Neutrophil (primary cell): ENCODE measurements at regions not wholly inside any gene's neighbourhood (a gene's known extent, or its start where the extent isn't known, plus 50 kb on each side); places are given as distances from the start of the nearest gene placed in this dataset.
"Not testable (repeated sequence)": the region's sequence is repeated elsewhere in the genome, so short reads cannot be mapped to it uniquely, and the experiment has no call there.

Experiments
- H3K27ac ChIP-seq: fragments of 200-600 bp; sonication (generic); 2 replicates; pipeline ENCODE4 v1.5.1; 2016; ENCODE audit warnings: mild to moderate bottlenecking, moderate library complexity
- H3K27me3 ChIP-seq: fragments of 200-600 bp; sonication (generic); 2 replicates; pipeline ENCODE4 v1.6.0; 2016; ENCODE audit warnings: mild to moderate bottlenecking
- H3K36me3 ChIP-seq: fragments of 200-600 bp; sonication (generic); 2 replicates; pipeline ENCODE4 v1.5.1; 2017
- H3K4me1 ChIP-seq, 2 experiments: fragments of 200-600 bp in 1 of 2; sonication (generic) in 1 of 2; 1 replicate in 1 of 2; 2 replicates in 1 of 2; pipeline versions ENCODE4 v1.5.1 to v1.6.1; 2013 to 2016; ENCODE audit warnings: low read depth in 1 of 2, low read length in 1 of 2, mild to moderate bottlenecking in 1 of 2, moderate library complexity in 1 of 2; ENCODE audit not compliant: control insufficient read depth in 1 of 2, insufficient read depth in 1 of 2
- H3K4me3 ChIP-seq, 2 experiments: fragments of 200-600 bp in 1 of 2; sonication (generic) in 1 of 2; 1 replicate in 1 of 2; 2 replicates in 1 of 2; pipeline ENCODE4 v1.5.1; 2013 to 2016; ENCODE audit warnings: low read depth in 1 of 2, low read length in 1 of 2, mild to moderate bottlenecking in 1 of 2, moderate library complexity in 1 of 2
- H3K9me3 ChIP-seq: fragments of 200-600 bp; sonication (generic); 2 replicates; pipeline ENCODE4 v1.5.1; 2016
- CTCF ChIP-seq: fragments of 200-600 bp; sonication (generic); IDR thresholded peaks from 2 replicates; pipeline ENCODE4 v1.5.1; 2016; ENCODE audit warnings: antibody characterized with exemption

GRCh38 chr18:10354241-10354811, 100.1 kb upstream of the APCDD1 start:
- Histone ChIP-seq H3K27me3 (no peaks in the 10 kb centered on the region), H3K4me3 (no peak overlapping the region), H3K27ac (no peak overlapping the region), H3K9me3 (no peaks in the 10 kb centered on the region), H3K4me1 (no peaks in the 10 kb centered on the region), H3K36me3 (no peaks in the 10 kb centered on the region)
- TF ChIP-seq CTCF, result no peak

GRCh38 chr18:10354890-10355289, 99.5 kb upstream of the APCDD1 start:
- Histone ChIP-seq H3K27me3 (no peaks in the 10 kb centered on the region), H3K4me3 (no peak overlapping the region), H3K36me3 (no peaks in the 10 kb centered on the region), H3K4me1 (no peaks in the 10 kb centered on the region), H3K9me3 (no peaks in the 10 kb centered on the region), H3K27ac (no peak overlapping the region)
- TF ChIP-seq CTCF, result no peak

GRCh38 chr18:10356999-10357398, 97.4 kb upstream of the APCDD1 start:
- not testable (repeated sequence) for H3K4me3 ChIP-seq, H3K27me3 ChIP-seq

GRCh38 chr18:10361660-10362059, 92.8 kb upstream of the APCDD1 start:
- Histone ChIP-seq H3K36me3 (no peaks in the 10 kb centered on the region), H3K4me3 (no peak overlapping the region), H3K27me3 (no peaks in the 10 kb centered on the region), H3K9me3 (peaks cover 4% of the 10 kb centered on the region), H3K27ac (no peak overlapping the region), H3K4me1 (no peaks in the 10 kb centered on the region)
- TF ChIP-seq CTCF, result no peak

More at GRCh38 chr18:10356999-10357398, 97.4 kb upstream of the APCDD1 start:
- not testable (repeated sequence) for H3K27ac ChIP-seq, H3K4me1 ChIP-seq, H3K9me3 ChIP-seq, H3K36me3 ChIP-seq

GRCh38 chr18:10365021-10365500, 89.4 kb upstream of the APCDD1 start:
- no peaks in the 10 kb centered on the region for H3K36me3 ChIP-seq
- H3K4me3 ChIP-seq, result no peak overlapping the region
- peaks cover 9 to 15% of the 10 kb centered on the region in 2 experiments for H3K4me1 ChIP-seq
- peaks cover 4% of the 10 kb centered on the region for H3K9me3 ChIP-seq
- no peaks in the 10 kb centered on the region for H3K27me3 ChIP-seq
- no peak for TF ChIP-seq CTCF
- no peak overlapping the region for H3K27ac ChIP-seq

- peaks cover 9 to 15% of the 10 kb centered on the region in 2 experiments for H3K4me1 ChIP-seq
- no peak overlapping the region for H3K4me3 ChIP-seq
- TF ChIP-seq CTCF, result no peak
- H3K36me3 ChIP-seq, result no peaks in the 10 kb centered on the region
- peaks cover 4% of the 10 kb centered on the region for H3K9me3 ChIP-seq
- no peaks in the 10 kb centered on the region for H3K27me3 ChIP-seq
- H3K27ac ChIP-seq, result no peak overlapping the region
These were observed 88.5 kb upstream of the APCDD1 start for GRCh38 chr18:10365901-10366300.
